ENCODE measurements at regions not wholly inside any gene's neighbourhood (a gene's known extent, or its start where the extent isn't known, plus 50 kb on each side); places are given as distances from the start of the nearest gene placed in this dataset.

DNA sequence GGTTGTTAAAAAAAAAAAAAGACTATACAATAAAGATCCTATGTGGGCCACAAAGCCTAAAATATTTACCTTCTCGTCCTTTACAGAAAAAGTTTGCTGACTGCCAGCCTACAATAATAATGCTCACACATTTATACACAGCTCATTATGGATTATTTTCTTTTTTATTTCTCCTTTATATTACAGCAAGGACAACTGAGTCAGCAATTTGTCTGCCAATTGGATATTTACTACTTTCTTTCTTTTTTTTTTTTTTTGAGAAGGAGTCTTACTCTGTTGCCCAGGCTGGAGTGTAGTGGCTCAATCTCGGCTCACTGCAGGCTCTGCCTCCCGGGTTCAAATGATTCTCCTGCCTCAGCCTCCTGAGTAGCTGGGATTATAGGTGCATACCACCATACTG lies 142.2 kb downstream of the EBLN2 start:
- ATAC-seq (no peak), DNase-seq (no peak)
- TF ChIP-seq POLR2A (IDR thresholded peaks at IDR 0.05), result no peak
- TF ChIP-seq, protein P1, sequence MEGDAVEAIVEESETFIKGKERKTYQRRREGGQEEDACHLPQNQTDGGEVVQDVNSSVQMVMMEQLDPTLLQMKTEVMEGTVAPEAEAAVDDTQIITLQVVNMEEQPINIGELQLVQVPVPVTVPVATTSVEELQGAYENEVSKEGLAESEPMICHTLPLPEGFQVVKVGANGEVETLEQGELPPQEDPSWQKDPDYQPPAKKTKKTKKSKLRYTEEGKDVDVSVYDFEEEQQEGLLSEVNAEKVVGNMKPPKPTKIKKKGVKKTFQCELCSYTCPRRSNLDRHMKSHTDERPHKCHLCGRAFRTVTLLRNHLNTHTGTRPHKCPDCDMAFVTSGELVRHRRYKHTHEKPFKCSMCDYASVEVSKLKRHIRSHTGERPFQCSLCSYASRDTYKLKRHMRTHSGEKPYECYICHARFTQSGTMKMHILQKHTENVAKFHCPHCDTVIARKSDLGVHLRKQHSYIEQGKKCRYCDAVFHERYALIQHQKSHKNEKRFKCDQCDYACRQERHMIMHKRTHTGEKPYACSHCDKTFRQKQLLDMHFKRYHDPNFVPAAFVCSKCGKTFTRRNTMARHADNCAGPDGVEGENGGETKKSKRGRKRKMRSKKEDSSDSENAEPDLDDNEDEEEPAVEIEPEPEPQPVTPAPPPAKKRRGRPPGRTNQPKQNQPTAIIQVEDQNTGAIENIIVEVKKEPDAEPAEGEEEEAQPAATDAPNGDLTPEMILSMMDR (IDR thresholded peaks at IDR 0.05), result no peak
- no peaks in the 10 kb centered on the region for H3K36me3 ChIP-seq
- intact Hi-C loops (cut with DNase I), result no loop called here
- H3K9me3 ChIP-seq, result no peaks in the 10 kb centered on the region
- no peak overlapping the region for H3K27ac ChIP-seq
- H3K4me3 ChIP-seq, result no peak overlapping the region
- H3K4me1 ChIP-seq, result no peaks in the 10 kb centered on the region
- WGBS (ENCODE audit: insufficient coverage, low coverage, low lambda C conversion rate, missing lambda C conversion rate), result 75% methylated on average over 3 of the region's 3 CpGs
- no peaks in the 10 kb centered on the region for H3K27me3 ChIP-seq

DNA sequence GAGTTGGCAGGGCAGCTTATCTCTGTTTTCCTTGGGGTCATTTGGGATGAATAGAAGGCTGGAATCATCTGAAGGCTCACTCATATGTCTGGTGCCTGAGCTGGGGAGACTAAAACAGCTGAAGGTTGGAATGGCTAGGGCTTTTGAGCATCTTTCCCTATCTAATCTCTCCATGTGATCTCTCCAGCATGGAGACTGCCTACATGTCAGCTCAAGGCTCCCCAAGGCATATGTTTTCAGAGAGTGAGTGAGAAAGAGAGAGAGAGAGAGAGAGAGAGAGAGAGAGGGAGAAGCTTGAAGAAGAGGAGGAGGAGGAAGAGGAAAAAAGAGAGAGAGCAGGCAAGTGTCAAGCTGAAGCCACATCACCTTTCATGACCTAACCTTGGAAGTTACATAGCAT lies 143.4 kb downstream of the EBLN2 start:
- H3K27ac ChIP-seq, result no peak overlapping the region
- no peak overlapping the region for H3K4me3 ChIP-seq
- ATAC-seq, result no peak
- TF ChIP-seq POLR2A (IDR thresholded peaks at IDR 0.05), result no peak
- TF ChIP-seq, protein P1 (IDR thresholded peaks at IDR 0.05), result no peak
- no peaks in the 10 kb centered on the region for H3K36me3 ChIP-seq
- H3K27me3 ChIP-seq, result no peaks in the 10 kb centered on the region
- intact Hi-C loops (cut with DNase I), result no loop called here
- DNase-seq, result no peak
- no peaks in the 10 kb centered on the region for H3K9me3 ChIP-seq
- H3K4me1 ChIP-seq, result no peaks in the 10 kb centered on the region

DNA sequence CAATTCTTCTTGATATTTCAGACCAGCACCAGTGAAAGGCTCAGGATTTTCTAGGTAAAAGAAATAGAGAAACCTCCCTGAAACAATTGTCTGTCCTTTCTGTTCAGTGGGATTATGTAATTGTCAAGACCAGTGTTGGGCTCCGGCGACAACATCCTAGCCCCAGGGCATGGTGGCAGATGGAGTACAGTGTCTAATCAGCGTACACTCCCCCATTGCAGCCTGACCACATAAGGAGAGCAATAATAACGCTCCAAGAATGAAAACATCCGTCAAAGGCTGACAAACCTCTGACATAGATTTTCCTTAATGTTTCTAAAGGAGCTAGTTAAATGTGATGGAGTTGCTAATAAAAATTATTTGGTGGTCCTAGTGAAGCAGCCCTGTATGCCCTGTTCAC lies 144.6 kb downstream of the EBLN2 start:
- H3K27ac ChIP-seq, result no peak overlapping the region
- 70% methylated on average over 5 of the region's 5 CpGs for WGBS (ENCODE audit: insufficient coverage, low coverage, low lambda C conversion rate, missing lambda C conversion rate)

DNA sequence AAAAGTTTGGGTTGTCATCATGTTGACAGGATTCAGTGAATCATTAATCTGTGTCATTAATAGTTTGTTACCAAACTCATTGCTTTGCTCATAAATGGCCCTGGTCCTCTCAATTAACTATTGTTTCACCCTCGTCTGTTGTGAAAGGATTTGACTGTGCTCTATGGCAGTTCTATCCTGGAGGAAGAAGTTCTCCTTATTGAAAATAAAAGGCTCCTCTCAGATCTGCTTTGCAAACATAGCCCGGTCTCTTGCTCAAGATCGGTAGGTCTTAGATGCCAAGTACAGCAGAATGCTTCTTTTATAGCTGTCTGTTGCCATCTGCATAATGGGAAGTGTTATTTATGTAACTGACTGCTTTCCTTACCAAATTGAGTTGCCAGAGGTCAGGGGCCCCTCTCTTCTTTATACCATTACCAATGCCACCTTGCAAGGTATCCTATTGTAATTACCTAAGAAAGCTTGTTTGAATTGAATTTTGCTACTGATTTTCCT lies 146.5 kb downstream of the EBLN2 start:
- DNase-seq (no peak), ATAC-seq (no peak)
- TF ChIP-seq POLR2A (IDR thresholded peaks at IDR 0.05), result no peak
- TF ChIP-seq, protein P1 (IDR thresholded peaks at IDR 0.05), result no peak
- intact Hi-C loops (cut with DNase I), result no loop called here
- H3K27ac ChIP-seq, result no peak overlapping the region
- H3K27me3 ChIP-seq, result no peaks in the 10 kb centered on the region
- H3K4me3 ChIP-seq, result no peak overlapping the region
- H3K4me1 ChIP-seq, result no peaks in the 10 kb centered on the region
- WGBS (ENCODE audit: insufficient coverage, low coverage, low lambda C conversion rate, missing lambda C conversion rate), result 54% methylated on average over 3 of the region's 3 CpGs
- H3K9me3 ChIP-seq, result no peaks in the 10 kb centered on the region
- no peaks in the 10 kb centered on the region for H3K36me3 ChIP-seq

More for the DNA sequence above, 144.6 kb downstream of the EBLN2 start:
- intact Hi-C loops (cut with DNase I), result no loop called here
- DNase-seq (no peak), ATAC-seq (no peak)
- no peaks in the 10 kb centered on the region for H3K4me1 ChIP-seq
- H3K27me3 ChIP-seq, result no peaks in the 10 kb centered on the region
- no peak overlapping the region for H3K4me3 ChIP-seq
- no peaks in the 10 kb centered on the region for H3K9me3 ChIP-seq
- no peak for TF ChIP-seq POLR2A (IDR thresholded peaks at IDR 0.05)
- TF ChIP-seq, protein P1 (IDR thresholded peaks at IDR 0.05), result no peak
- no peaks in the 10 kb centered on the region for H3K36me3 ChIP-seq

DNA sequence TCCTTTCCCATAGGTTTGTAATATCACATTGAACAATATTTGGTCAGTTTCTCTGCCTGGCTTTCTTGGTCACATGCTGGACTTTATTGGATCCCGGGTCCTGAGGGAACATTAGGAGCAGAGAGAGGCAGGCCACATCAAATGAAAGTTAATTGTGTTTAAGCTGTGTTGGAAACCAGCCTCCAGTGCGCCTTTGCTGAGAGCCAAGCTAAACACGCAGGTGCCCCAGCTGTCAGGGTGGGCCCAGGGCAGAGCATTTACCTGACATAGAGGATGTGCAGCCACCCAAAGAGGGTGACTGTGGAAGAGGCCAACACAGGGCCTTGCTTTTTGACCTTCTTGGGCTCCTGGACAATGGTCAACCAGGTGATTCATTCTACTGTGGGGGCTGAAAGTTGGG lies 149.3 kb downstream of the EBLN2 start:
- TF ChIP-seq, protein P1 (IDR thresholded peaks at IDR 0.05), result no peak
- no peak for TF ChIP-seq POLR2A (IDR thresholded peaks at IDR 0.05)
- WGBS (ENCODE audit: insufficient coverage, low coverage, low lambda C conversion rate, missing lambda C conversion rate), result 60% methylated on average over 1 of the region's 3 CpGs
- Histone ChIP-seq H3K4me3 (no peak overlapping the region), H3K4me1 (no peaks in the 10 kb centered on the region), H3K27ac (no peak overlapping the region), H3K9me3 (no peaks in the 10 kb centered on the region), H3K36me3 (no peaks in the 10 kb centered on the region), H3K27me3 (no peaks in the 10 kb centered on the region)
- intact Hi-C loops (cut with DNase I), result no loop called here
- no peak for ATAC-seq
- no peak for DNase-seq

Data from right lobe of liver (tissue), 6 donors.